Right lobe of liver (tissue), 4 donors: ENCODE measurements at regions not wholly inside any gene's neighbourhood (a gene's known extent, or its start where the extent isn't known, plus 50 kb on each side); places are given as distances from the start of the nearest gene placed in this dataset.

Source experiments
- POLR2A ChIP-seq: fragments of 450-650 bp; IDR thresholded peaks from one replicate; pipeline ENCODE4 v1.6.1; 2017; ENCODE audit warnings: antibody characterized with exemption, mild to moderate bottlenecking
- TF ChIP-seq, protein P1 (sequence below), 4 donors: fragments of 200-600 bp in 3 of 4; fragments of 450-650 bp in 1 of 4; IDR thresholded peaks; one replicate each; pipeline versions ENCODE4 v1.5.1 to v1.8.0; 2016 to 2022; ENCODE audit warnings: antibody characterized with exemption in 4 of 4, mild to moderate bottlenecking in 2 of 4
- donor health status: DM: no; HTN: no; CAD: no.
- donor health status: DM: no; HTN: no; CAD: no.
- donor health status: DM: no; HTN: yes; CAD: no.

DNA sequence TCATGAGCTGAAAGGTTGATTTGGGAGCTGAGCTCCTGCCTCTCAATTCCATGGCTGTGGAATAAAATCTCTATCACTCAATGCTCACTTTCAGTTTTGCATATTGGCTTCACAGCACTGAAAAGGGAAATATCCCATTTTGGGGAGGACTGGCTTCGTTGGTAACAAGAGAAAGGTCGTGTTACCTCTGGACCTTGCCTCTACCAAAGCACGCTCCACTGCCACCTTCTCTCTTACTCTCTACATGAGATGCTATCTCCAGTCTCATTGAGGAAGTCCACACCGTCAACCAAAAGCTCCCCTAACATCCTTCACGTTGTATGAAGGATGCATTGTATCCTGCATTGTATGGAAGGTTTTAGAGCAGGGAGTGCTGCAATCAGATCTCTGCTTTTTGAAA lies 195.0 kb upstream of the LDB2 start:
- TF ChIP-seq, protein P1, sequence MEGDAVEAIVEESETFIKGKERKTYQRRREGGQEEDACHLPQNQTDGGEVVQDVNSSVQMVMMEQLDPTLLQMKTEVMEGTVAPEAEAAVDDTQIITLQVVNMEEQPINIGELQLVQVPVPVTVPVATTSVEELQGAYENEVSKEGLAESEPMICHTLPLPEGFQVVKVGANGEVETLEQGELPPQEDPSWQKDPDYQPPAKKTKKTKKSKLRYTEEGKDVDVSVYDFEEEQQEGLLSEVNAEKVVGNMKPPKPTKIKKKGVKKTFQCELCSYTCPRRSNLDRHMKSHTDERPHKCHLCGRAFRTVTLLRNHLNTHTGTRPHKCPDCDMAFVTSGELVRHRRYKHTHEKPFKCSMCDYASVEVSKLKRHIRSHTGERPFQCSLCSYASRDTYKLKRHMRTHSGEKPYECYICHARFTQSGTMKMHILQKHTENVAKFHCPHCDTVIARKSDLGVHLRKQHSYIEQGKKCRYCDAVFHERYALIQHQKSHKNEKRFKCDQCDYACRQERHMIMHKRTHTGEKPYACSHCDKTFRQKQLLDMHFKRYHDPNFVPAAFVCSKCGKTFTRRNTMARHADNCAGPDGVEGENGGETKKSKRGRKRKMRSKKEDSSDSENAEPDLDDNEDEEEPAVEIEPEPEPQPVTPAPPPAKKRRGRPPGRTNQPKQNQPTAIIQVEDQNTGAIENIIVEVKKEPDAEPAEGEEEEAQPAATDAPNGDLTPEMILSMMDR (IDR thresholded peaks at IDR 0.05), result no peak
- TF ChIP-seq POLR2A, result no peak
